ENCODE measurements at regions not wholly inside any gene's neighbourhood (a gene's known extent, or its start where the extent isn't known, plus 50 kb on each side); places are given as distances from the start of the nearest gene placed in this dataset.

DNA sequence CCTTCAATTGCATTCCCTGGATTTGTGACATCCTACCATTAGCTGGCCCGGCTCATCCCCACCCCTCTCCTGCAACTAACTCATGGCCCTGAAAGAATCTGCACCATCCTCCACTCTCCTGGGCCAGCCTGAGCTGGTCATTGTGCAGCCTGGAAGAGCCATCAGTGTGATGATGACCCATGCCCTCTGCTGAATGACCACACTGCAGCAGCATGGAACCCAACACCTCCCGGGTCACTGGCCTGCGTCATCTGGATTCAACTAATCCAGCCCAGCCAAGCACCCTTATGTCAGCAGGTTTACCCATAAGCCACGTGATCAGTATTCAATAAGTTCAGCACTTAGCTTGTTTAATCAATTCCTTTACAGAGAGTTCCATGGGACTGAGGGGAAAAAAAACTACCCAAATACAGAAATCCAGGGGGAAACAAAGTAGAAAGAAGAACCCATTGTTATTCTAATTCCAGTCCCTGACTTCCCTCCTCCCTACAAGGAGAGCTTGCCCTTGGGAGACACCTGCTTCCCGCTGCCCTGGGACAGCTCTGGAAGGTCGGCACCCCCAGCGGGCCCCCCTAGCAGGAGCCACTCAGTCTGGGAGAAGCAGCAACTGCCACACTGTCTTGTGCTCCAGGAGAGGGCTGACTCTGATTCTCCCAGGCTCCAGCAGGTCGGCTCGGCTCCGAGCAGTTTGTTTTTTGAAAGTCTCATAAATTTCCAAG is 309.1 kb upstream of the TLE3 start:
- H3K4me3 ChIP-seq (ENCODE audit: low read depth, low read length), result no peak overlapping the region
- no peak overlapping the region for H3K27ac ChIP-seq
- peaks cover 14% of the 10 kb centered on the region for H3K9me3 ChIP-seq (ENCODE audit: severe bottlenecking)
- TF ChIP-seq, protein P1, sequence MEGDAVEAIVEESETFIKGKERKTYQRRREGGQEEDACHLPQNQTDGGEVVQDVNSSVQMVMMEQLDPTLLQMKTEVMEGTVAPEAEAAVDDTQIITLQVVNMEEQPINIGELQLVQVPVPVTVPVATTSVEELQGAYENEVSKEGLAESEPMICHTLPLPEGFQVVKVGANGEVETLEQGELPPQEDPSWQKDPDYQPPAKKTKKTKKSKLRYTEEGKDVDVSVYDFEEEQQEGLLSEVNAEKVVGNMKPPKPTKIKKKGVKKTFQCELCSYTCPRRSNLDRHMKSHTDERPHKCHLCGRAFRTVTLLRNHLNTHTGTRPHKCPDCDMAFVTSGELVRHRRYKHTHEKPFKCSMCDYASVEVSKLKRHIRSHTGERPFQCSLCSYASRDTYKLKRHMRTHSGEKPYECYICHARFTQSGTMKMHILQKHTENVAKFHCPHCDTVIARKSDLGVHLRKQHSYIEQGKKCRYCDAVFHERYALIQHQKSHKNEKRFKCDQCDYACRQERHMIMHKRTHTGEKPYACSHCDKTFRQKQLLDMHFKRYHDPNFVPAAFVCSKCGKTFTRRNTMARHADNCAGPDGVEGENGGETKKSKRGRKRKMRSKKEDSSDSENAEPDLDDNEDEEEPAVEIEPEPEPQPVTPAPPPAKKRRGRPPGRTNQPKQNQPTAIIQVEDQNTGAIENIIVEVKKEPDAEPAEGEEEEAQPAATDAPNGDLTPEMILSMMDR (IDR thresholded peaks at IDR 0.05; ENCODE audit: low read depth, low read length), result no peak
- H3K27me3 ChIP-seq (ENCODE audit: insufficient read depth, low read depth, severe bottlenecking), result no peaks in the 10 kb centered on the region
- H3K36me3 ChIP-seq, result no peaks in the 10 kb centered on the region
- no peak for DNase-seq

DNA sequence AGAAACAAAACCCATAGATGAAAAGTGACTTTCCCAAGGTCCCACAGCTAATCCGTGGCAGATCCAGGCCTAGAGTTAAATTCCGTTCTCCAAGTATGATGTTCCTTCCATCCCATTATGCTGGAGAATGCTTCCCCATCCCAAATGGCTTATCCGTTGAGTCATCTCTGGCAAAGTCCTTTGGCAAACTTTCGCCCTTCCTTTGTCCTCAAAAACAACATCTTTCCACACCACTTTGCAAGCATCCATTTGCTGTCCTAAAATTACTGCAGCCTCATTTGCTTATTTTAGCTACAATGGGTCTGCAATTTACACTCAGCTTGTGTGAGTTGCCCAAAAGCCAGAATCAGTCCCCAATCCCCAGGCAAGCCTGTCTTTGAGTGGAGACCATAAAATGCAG is 304.0 kb upstream of the TLE3 start:
- H3K27me3 ChIP-seq (ENCODE audit: insufficient read depth, low read depth, severe bottlenecking), result no peaks in the 10 kb centered on the region

DNA sequence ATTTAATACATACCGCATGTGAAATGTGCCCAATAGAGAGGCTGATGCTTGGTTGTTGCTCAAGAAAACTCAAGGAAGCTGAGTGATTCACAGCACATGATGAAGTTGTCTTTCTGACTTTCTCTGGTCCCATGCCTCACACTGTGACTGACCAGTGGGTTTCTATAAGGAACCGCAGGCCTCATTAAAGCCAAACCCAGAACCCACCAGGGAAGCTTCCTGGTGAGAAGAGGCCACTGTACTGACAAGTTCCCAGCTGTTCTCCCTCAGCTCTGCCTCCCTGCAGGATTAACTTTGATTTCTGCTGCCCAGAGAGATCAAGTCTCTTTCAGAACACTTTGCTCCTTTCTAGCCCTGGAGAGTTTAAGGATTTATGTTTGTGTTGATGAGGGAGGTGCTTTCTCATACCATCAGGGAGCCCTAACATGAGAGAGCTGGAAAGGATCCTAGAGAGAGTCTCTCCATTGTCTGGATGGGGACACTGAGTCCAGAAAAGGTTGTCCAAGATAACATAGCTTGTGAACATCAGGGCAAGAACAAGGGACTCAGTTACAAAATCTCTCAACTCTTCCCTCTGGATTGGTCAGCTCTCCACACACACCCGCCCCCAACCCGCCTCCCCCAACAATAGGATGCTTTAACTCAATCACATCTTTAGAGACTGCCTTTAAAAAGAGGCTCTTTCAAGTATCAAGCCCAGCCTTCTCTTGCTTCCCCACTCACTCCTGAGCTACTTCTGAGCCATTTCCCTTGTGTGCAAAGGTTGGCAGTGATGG is 303.2 kb upstream of the TLE3 start:
- TF ChIP-seq, protein P1 (IDR thresholded peaks at IDR 0.05; ENCODE audit: low read depth, low read length), result no peak
- no peak for DNase-seq
- H3K27me3 ChIP-seq (ENCODE audit: insufficient read depth, low read depth, severe bottlenecking), result no peaks in the 10 kb centered on the region

More for the DNA sequence above, 304.0 kb upstream of the TLE3 start:
- no peak for DNase-seq
- no peaks in the 10 kb centered on the region for H3K36me3 ChIP-seq
- H3K4me3 ChIP-seq (ENCODE audit: low read depth, low read length), result no peak overlapping the region
- no peak overlapping the region for H3K27ac ChIP-seq
- TF ChIP-seq, protein P1 (IDR thresholded peaks at IDR 0.05; ENCODE audit: low read depth, low read length), result no peak
- no peaks in the 10 kb centered on the region for H3K9me3 ChIP-seq (ENCODE audit: severe bottlenecking)

DNA sequence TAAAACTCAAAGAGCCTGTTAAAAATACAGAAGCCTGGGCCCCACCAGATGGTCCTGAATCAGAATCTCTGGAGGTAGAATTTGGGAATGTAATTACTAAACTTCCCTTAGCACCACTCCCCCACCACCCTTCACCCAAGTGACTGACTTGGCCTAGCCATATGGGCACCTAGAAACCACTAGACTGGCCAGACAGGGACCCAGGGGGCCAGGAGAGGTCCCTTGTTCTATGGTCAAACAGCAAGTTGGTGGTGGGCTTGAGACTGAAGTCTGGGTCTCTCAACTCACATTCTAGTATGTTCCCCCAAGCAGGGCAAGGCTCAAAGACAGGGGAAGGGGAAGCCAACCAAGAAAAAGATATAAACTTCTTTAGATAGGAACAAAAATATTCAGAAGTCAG is 301.5 kb upstream of the TLE3 start:
- Histone ChIP-seq H3K36me3 (no peaks in the 10 kb centered on the region), H3K9me3 (ENCODE audit: severe bottlenecking) (no peaks in the 10 kb centered on the region), H3K4me3 (ENCODE audit: low read depth, low read length) (no peak overlapping the region), H3K27ac (no peak overlapping the region), H3K27me3 (ENCODE audit: insufficient read depth, low read depth, severe bottlenecking) (no peaks in the 10 kb centered on the region)
- TF ChIP-seq, protein P1 (IDR thresholded peaks at IDR 0.05; ENCODE audit: low read depth, low read length), result no peak
- no peak for DNase-seq

More for the DNA sequence above, 303.2 kb upstream of the TLE3 start:
- Histone ChIP-seq H3K27ac (no peak overlapping the region), H3K4me3 (ENCODE audit: low read depth, low read length) (no peak overlapping the region), H3K36me3 (no peaks in the 10 kb centered on the region), H3K9me3 (ENCODE audit: severe bottlenecking) (no peaks in the 10 kb centered on the region)

DNA sequence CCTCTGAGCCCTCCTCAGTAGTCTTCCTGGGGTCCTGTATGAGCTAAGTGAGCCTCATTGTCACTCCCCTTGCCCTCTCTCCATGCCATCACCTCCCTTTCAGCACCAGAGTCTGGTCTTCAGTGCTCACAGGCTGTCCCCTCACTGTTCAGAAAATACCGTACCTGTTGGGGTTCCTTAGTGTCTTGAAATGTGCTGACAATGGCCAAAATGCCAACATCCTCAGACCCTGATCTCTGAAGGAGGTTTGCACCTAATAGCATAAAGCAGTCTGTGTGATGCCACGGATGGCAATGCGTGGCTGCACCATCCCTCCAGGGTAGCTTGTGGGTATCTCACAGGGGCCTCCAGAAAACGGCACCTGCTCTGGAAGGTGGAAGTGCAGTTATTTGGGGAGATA is 301.0 kb upstream of the TLE3 start:
- no peaks in the 10 kb centered on the region for H3K36me3 ChIP-seq
- H3K27me3 ChIP-seq (ENCODE audit: insufficient read depth, low read depth, severe bottlenecking), result no peaks in the 10 kb centered on the region
- no peak overlapping the region for H3K4me3 ChIP-seq (ENCODE audit: low read depth, low read length)
- no peaks in the 10 kb centered on the region for H3K9me3 ChIP-seq (ENCODE audit: severe bottlenecking)
- DNase-seq, result no peak
- TF ChIP-seq, protein P1 (IDR thresholded peaks at IDR 0.05; ENCODE audit: low read depth, low read length), result no peak
- H3K27ac ChIP-seq, result no peak overlapping the region

Data from WERI-Rb-1 (cell line).